ENCODE measurements at regions not wholly inside any gene's neighbourhood (a gene's known extent, or its start where the extent isn't known, plus 50 kb on each side); places are given as distances from the start of the nearest gene placed in this dataset.
"Not testable (repeated sequence)": the region's sequence is repeated elsewhere in the genome, so short reads cannot be mapped to it uniquely, and the experiment has no call there.

- Histone ChIP-seq H3K27ac (no peak overlapping the region), H3K36me3 (no peaks in the 10 kb centered on the region), H3K27me3 (no peaks in the 10 kb centered on the region), H3K4me1 (no peaks in the 10 kb centered on the region), H3K9me3 (no peaks in the 10 kb centered on the region), H3K4me3 (no peak overlapping the region)
- DNase-seq (ENCODE audit: low spot score in 2 of 2), result peak in 1 of 2 donors; percentile 70
- TF ChIP-seq POLR2A (IDR thresholded peaks at IDR 0.05) (no peak), POLR2AphosphoS5 (IDR thresholded peaks at IDR 0.05) (peak in 1 of 3 donors; percentile 16)
- TF ChIP-seq, protein P1, sequence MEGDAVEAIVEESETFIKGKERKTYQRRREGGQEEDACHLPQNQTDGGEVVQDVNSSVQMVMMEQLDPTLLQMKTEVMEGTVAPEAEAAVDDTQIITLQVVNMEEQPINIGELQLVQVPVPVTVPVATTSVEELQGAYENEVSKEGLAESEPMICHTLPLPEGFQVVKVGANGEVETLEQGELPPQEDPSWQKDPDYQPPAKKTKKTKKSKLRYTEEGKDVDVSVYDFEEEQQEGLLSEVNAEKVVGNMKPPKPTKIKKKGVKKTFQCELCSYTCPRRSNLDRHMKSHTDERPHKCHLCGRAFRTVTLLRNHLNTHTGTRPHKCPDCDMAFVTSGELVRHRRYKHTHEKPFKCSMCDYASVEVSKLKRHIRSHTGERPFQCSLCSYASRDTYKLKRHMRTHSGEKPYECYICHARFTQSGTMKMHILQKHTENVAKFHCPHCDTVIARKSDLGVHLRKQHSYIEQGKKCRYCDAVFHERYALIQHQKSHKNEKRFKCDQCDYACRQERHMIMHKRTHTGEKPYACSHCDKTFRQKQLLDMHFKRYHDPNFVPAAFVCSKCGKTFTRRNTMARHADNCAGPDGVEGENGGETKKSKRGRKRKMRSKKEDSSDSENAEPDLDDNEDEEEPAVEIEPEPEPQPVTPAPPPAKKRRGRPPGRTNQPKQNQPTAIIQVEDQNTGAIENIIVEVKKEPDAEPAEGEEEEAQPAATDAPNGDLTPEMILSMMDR (IDR thresholded peaks at IDR 0.05), result no peak
- intact Hi-C loops (cut with DNase I; ENCODE audit: low total_unique reads), result no loop called here
These were observed 302.5 kb upstream of the GADL1 start for GRCh38 chr3:31196881-31197364.

- Histone ChIP-seq H3K4me3 (no peak overlapping the region), H3K9me3 (no peaks in the 10 kb centered on the region), H3K27ac (peak overlapping the region in 1 of 2 donors; percentile 20), H3K4me1 (no peaks in the 10 kb centered on the region), H3K36me3 (no peaks in the 10 kb centered on the region), H3K27me3 (no peaks in the 10 kb centered on the region)
- TF ChIP-seq POLR2A (IDR thresholded peaks at IDR 0.05) (no peak), POLR2AphosphoS5 (IDR thresholded peaks at IDR 0.05) (no peak)
- TF ChIP-seq, protein P1 (IDR thresholded peaks at IDR 0.05), result no peak
- intact Hi-C loops (cut with DNase I; ENCODE audit: low total_unique reads), result no loop called here
- no peak for DNase-seq (ENCODE audit: low spot score in 2 of 2)
These were observed 303.5 kb upstream of the GADL1 start for GRCh38 chr3:31197941-31198340.

DNA sequence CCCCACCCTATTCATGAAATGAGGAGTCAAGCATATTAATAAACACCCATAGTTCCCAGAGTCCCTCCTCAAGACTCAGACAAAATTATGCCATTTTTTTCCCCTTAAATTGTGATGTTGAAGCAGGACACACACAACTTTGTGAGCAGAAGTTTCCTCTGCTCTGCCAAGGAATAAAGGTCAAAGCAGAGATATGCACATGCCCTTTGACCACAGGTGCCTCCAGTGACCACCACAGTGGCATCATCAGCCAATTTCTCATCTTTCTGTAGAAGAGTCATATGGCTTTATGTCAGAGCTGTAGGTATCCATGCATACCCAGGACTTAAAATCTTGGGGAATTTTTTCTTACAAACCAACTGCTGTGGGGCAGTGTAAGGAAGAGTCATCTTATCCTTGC, 304.4 kb upstream of the GADL1 start:
- Histone ChIP-seq H3K27ac (no peak overlapping the region), H3K36me3 (no peaks in the 10 kb centered on the region), H3K27me3 (no peaks in the 10 kb centered on the region), H3K4me1 (no peaks in the 10 kb centered on the region), H3K4me3 (no peak overlapping the region), H3K9me3 (no peaks in the 10 kb centered on the region)
- no peak for TF ChIP-seq POLR2AphosphoS5 (IDR thresholded peaks at IDR 0.05)
- TF ChIP-seq POLR2A (IDR thresholded peaks at IDR 0.05), result no peak
- TF ChIP-seq, protein P1 (IDR thresholded peaks at IDR 0.05), result no peak
- no peak for DNase-seq (ENCODE audit: low spot score in 2 of 2)
- intact Hi-C loops (cut with DNase I; ENCODE audit: low total_unique reads), result no loop called here

DNA sequence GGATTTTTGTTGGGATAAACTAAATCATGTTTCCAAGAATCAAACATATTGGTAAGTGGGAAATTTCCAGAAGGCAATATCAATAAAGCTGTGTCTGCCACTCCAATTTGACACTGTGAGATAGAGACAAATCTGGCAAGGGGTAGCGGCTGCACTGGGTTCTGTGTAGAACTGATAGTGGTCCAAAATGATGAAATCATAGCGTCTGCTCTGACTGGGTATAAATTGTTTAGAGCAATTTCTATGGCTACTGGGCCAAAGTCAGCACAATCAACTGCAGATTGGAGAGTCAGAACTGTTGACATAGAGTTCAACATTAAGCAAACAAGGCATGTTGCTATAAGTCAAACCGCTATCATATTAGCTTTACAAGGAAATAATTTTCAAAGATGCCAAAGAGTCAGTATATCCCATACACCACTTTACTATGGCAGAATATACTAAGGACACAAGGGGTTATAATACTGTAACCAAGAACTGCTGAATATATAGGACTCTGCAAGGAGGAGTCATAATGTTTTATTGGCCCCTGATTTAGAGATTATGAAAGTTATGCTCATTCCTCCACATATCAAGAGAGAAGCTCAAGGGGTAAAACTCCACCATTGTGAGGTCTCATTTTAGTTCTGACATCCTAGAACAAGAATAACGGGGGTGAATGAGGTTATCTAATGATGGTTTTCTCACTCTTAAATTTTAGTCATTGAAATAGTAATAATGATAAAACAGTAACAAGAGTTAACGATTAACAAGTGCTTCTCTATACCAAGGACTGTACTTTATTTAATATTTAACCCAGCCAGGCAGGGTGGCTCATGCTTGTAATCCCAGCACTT, 309.7 kb upstream of the GADL1 start:
- H3K36me3 ChIP-seq, result no peaks in the 10 kb centered on the region
- H3K4me3 ChIP-seq, result no peak overlapping the region
- TF ChIP-seq POLR2AphosphoS5 (IDR thresholded peaks at IDR 0.05) (no peak), POLR2A (IDR thresholded peaks at IDR 0.05) (no peak)
- TF ChIP-seq, protein P1 (IDR thresholded peaks at IDR 0.05), result no peak
- DNase-seq (ENCODE audit: low spot score in 2 of 2), result no peak
- no peaks in the 10 kb centered on the region for H3K4me1 ChIP-seq
- no peak overlapping the region for H3K27ac ChIP-seq
- no peaks in the 10 kb centered on the region for H3K9me3 ChIP-seq
- intact Hi-C loops (cut with DNase I; ENCODE audit: low total_unique reads), result no loop called here
- H3K27me3 ChIP-seq, result no peaks in the 10 kb centered on the region

GRCh38 chr3:31204796-31205056, 310.3 kb upstream of the GADL1 start:
- H3K27ac ChIP-seq; H3K4me3 ChIP-seq; intact Hi-C loops (cut with DNase I; ENCODE audit: low total_unique reads): not testable (repeated sequence)

More at GRCh38 chr3:31204796-31205056, 310.3 kb upstream of the GADL1 start:
- H3K9me3 ChIP-seq; H3K4me1 ChIP-seq; H3K27me3 ChIP-seq; H3K36me3 ChIP-seq; DNase-seq (ENCODE audit: low spot score in 2 of 2): not testable (repeated sequence)

All from breast epithelium (tissue), 4 donors.